Hematopoietic multipotent progenitor cell treated with erythropoietin and hydrocortisone succinate and interleukin-3 and kit ligand, for 17 days (in vitro differentiated cells): ENCODE measurements at regions not wholly inside any gene's neighbourhood (a gene's known extent, or its start where the extent isn't known, plus 50 kb on each side); places are given as distances from the start of the nearest gene placed in this dataset.
A peak's percentile ranks its signal among the peaks of the same experiment; 100 is the strongest.
"Not testable (repeated sequence)": the region's sequence is repeated elsewhere in the genome, so short reads cannot be mapped to it uniquely, and the experiment has no call there.

Experiments used
- DNase-seq: peaks from one replicate; pipeline ENCODE4 v3.0.0-alpha.2; 2015; ENCODE audit warnings: low spot score

DNA sequence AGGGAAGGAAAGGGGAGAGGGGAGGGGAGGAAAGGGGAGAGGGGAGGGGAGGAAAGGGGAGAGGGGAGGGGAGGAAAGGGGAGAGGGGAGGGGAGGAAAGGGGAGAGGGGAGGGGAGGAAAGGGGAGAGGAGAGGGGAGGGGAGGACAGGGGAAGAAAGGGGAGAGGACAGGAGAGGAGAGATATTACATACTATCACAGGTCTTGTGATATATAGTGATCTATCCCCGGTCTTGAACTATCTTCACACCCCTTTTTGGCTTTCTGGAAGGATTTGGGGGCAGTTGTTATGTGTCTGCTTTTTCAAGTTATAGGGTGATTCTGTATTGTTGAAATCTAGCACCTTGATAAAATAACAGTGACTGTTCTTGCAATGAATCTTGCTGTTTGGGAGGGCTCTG lies 92.1 kb upstream of the ID2 start:
- no peak for DNase-seq

- DNase-seq: no peak
Measured at GRCh38 chr2:8590938-8591337, 90.9 kb upstream of the ID2 start.

- DNase-seq: no peak
Measured at GRCh38 chr2:8592736-8593135, 89.1 kb upstream of the ID2 start.

DNA sequence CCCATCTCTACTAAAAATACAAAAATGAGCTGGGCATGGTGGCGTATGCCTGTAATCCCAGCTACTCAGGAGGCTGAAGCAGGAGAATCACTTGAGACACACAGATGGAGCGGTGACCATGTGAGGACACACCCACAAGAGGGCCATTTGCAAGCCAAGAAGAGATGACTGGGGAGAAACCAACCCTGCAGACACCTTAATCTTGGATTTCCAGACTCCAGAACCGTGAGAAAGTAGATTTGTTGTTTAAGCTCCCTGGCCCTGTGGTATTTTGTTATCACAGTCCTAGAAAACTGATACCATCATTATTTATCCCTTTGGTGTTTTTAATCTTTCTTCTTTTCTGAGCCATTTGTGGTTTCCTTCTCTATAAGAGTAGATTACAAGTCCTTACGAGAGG lies 88.6 kb upstream of the ID2 start:
- DNase-seq: peak; percentile 83

DNA sequence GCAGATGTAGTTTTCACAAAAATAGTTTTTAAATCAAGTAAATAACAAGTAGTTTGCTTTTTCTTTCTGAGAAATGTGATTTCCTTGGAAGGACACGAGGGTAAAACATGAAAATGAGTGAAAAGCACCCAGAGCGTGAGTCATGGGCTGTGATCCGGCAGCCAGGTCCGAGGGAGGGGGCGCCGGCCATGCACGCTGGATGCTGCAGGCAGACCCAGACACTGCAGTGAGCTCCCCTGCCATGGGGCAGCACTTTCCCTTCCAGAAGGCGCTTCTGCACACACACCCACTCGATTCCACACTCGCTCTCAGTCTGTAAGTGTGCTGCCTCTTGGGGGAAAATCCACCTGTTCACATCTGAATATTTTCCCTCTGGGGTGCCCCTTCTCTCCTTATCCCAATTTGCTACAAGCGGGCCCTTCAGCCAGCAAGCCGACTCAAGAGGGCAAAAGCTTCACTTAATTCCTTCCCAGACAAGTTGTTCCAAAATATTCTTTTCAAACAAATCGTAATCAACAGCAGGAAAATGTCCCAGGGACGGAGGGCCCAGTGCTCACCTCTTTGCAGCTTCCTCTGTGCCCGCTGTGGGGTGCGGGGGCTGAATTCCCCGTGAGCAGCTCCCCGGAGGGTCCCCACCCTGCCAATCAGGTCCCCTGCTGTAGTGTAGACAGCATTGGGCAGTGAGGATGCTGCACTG lies 87.0 kb upstream of the ID2 start:
- no peak for DNase-seq

- no peak for DNase-seq
Measured at GRCh38 chr2:8595428-8595805, 86.4 kb upstream of the ID2 start.

DNA sequence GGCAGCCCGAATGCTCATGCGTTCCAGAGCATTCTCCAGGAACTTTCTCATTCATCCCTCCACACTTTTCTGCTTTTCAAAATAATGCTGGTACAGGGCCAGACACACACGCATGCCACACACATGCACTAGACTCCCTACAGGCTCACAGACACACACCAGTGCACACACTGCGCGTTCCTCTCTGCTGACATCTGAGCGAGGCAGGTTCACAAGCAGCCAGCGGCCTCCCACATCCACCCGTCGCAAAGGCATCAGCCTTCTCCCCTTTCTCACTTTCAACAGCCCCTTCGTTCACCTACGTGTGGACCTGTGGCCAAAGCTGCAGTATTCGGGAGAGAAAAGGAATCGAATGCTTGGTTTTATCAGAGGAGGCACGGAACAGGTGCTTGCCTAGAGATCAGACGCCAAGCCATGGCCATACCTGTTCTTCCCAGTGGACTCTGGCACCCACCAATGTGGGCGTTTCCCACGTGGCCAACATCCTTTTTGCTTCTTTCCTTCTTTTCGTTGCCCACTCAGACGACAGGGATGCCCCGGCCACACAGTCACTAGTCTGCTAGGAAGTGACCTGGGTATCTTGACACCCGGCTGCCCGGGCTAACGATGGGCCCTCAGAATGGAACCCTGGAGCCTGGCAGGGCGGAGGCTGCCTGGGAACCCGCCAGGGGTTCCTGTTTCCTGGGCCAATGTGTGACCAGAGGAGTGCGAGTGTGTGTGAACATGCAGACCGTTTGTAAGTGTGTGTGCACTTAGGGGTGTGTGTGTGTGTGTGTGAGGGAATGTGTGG lies 85.8 kb upstream of the ID2 start:
- DNase-seq: no peak

- DNase-seq: no peak
Measured at GRCh38 chr2:8597094-8597493, 84.8 kb upstream of the ID2 start.

DNA sequence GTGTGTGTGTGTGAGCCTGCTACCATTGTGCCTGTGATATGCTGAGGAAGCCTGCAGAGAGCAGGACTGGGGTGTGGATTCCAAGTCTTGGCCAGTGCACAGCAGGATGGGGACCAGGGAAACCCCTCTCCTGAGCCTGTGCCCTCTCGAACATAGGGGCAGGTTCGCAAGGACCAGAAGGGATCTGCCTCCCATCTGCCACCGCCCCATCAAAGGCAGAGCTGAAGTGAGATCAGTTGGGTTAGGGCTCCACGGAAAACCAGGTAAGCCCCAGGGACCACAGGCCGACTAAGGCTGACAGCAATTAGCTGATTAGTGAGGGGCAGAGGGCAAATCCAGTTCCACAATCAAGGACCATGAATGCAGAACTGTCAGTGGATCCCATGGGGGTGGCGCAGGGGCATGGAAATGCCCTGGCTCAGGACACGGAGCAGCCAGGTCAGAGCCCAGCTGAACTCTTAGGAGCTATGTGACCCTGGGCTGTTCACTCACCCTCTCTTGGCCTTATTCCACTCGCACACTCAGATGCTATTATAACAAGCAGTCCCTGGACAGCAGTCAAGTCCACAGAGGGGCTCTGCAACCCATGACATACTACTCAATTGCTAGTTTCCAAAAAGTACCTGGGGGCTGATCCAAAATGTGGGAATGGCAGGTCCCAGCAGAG lies 84.2 kb upstream of the ID2 start:
- DNase-seq: no peak

DNA sequence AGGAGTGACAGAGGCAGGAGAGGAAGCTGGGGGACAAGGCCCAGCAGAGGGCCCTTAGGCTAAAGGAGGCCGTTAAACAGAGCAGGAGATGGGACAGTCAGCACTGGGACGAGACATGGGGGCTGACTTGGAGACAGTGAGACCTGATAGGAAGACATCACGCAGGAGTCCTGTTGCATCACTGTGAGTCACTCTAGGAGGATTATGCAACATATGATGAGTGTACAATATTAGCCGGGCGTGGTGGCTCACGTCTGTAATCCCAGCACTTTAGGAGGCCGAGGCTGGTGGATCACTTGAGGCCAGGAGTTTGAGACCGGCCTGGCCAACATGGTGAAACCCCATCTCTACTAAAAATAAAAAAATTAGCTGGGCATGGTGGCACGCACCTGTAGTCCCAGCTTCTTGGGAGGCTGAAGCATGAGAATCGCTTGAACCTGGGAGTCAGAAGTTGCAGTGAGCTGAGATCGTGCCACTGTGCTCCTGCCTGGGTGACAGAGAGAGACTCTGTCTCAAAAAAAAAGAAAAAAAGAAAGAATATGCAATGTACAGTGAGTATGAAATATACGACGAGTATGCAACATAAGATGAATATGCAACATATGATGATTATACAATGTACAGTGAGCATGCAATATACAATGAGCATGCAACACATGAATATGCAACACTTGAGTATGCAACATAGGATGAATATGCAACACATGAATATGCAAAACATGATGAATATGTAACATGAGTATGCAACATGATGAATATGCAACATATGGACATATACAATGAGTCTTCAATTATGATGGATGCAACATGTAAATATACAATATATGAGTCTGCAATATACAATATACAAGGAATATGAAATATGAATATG lies 83.3 kb upstream of the ID2 start:
- DNase-seq: peak; percentile 88

GRCh38 chr2:8599421-8600242 lies 82.2 kb upstream of the ID2 start:
- no peak for DNase-seq

GRCh38 chr2:8600456-8600855 lies 81.4 kb upstream of the ID2 start:
- DNase-seq: no peak

DNA sequence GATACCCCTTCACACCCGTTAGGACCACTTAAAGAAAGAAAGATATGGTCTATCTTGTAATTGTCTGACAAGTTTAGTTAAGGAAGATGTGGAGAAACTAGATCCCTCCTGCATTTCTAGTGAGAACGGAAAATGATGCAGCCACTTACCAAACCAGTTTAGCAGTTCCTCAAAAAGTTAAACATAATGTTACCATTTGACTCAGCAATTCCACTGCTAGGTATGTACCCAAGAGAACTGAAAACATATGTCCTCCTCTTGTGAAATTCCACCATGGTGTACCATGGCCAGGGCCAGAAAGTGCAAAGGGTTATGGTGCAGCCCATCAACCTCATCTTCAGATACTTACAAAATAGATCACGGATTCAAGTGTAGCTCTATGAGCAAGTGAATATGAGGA lies 79.0 kb upstream of the ID2 start:
- no peak for DNase-seq

DNA sequence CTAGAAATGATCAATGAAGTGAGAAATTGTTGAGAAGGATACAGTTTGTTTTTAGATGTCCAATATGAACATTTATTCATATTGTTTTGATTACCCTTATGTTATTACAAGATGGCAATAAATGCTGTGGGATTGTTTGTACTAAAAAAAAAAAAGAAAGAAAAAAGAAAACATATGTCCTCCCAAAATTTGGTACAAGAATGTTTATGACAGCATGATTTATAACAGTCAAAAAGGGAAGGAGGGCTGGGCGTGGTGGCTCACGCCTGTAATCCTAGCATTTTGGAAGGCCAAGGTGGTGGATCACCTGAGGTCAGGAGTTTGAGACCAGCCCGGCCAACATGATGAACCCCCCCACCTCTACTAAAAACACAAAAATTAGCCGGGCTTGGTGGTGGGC lies 78.5 kb upstream of the ID2 start:
- not testable (repeated sequence) for DNase-seq

DNA sequence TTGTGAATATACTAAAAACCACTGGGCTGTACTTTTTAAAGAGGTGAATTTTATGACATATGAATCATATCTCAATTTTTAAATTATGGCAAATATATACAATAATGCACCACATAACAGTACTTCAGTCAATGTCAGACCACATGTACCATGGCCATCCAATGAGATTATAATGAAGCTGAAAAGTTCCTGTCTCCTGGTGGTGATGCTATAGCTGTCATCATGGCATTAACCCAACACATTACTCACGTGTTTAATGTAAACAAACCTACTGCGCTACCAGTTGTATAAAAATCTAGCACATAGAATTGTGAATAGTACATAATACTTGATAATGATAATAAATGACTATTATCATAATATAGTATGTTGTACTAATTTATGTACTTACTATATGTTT lies 77.6 kb upstream of the ID2 start:
- DNase-seq: no peak

DNA sequence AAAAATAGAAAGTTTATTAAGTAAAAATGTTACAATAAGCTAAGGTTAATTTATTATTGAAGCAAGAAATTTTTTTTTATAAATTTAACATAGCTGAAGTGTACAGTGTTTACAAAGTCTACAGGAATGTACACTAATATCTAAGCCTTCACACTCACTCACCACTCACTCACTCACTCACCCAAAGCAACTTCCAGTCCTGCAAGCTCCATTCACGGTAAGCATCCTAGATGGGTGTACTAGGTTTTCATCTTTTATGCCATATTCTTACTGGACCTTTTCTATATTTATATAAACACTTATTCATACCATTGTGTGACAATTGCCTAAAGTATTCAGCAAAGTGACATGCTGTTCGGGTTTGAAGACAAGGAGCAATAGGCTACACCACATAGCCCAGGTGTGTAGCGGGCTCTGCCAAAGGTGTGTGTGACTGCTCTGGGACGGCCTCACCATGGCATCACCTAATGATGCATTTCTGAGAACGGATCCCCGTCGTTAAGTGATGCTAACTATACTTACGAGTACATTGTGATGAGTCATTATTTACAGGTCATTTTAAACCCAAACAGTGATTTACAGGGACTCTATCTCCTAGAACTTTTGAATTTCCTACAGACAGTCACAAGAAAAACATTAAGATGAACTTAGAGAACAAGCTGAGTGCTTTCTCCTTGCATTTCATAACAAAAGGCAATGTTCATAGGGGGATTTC lies 76.3 kb upstream of the ID2 start:
- no peak for DNase-seq

GRCh38 chr2:8606226-8606625 lies 75.6 kb upstream of the ID2 start:
- DNase-seq: no peak

GRCh38 chr2:8606649-8607550 lies 75.0 kb upstream of the ID2 start:
- no peak for DNase-seq

- no peak for DNase-seq
Measured at GRCh38 chr2:8607606-8608005, 74.2 kb upstream of the ID2 start.
